Stimulated activated CD4-positive, alpha-beta T cell treated with anti-CD3 and anti-CD28 coated beads, Interleukin-2, amount 100 ng/mL, for 48 hours (primary cell): ENCODE measurements at regions not wholly inside any gene's neighbourhood (a gene's known extent, or its start where the extent isn't known, plus 50 kb on each side); places are given as distances from the start of the nearest gene placed in this dataset.

Experiments
- DNase-seq, 2 donors: peaks; one replicate each; pipeline ENCODE4 v3.0.0-alpha.2; 2020

- DNase-seq = no peak
Measured at GRCh38 chr7:106413446-106413845, 128.7 kb upstream of the NAMPT start.

- DNase-seq = no peak
Measured at GRCh38 chr7:106405697-106406141, 120.9 kb upstream of the NAMPT start.

GRCh38 chr7:106402898-106403297 lies 118.1 kb upstream of the NAMPT start:
- no peak for DNase-seq

GRCh38 chr7:106400923-106401322 lies 116.1 kb upstream of the NAMPT start:
- DNase-seq = no peak

- no peak for DNase-seq
Measured at GRCh38 chr7:106398786-106399185, 114.0 kb upstream of the NAMPT start.

GRCh38 chr7:106397994-106398393 lies 113.2 kb upstream of the NAMPT start:
- no peak for DNase-seq

GRCh38 chr7:106394526-106394925 lies 109.7 kb upstream of the NAMPT start:
- DNase-seq = no peak

GRCh38 chr7:106393564-106394251 lies 108.9 kb upstream of the NAMPT start:
- DNase-seq = no peak

- no peak for DNase-seq
Measured at GRCh38 chr7:106392590-106392989, 107.8 kb upstream of the NAMPT start.

GRCh38 chr7:106392144-106392543 lies 107.4 kb upstream of the NAMPT start:
- DNase-seq = no peak

GRCh38 chr7:106386958-106387357 lies 102.2 kb upstream of the NAMPT start:
- DNase-seq = no peak

- DNase-seq = no peak
Measured at GRCh38 chr7:106384373-106384772, 99.6 kb upstream of the NAMPT start.

- DNase-seq = no peak
Measured at GRCh38 chr7:106382929-106383328, 98.1 kb upstream of the NAMPT start.

GRCh38 chr7:106382129-106382528 lies 97.3 kb upstream of the NAMPT start:
- DNase-seq = no peak

GRCh38 chr7:106381252-106381651 lies 96.5 kb upstream of the NAMPT start:
- no peak for DNase-seq

- no peak for DNase-seq
Measured at GRCh38 chr7:106377847-106378361, 93.1 kb upstream of the NAMPT start.

- DNase-seq = no peak
Measured at GRCh38 chr7:106376026-106376799, 91.4 kb upstream of the NAMPT start.

GRCh38 chr7:106375499-106375898 lies 90.7 kb upstream of the NAMPT start:
- no peak for DNase-seq

- no peak for DNase-seq
Measured at GRCh38 chr7:106374437-106374836, 89.7 kb upstream of the NAMPT start.

GRCh38 chr7:106372595-106373318 lies 88.0 kb upstream of the NAMPT start:
- no peak for DNase-seq

GRCh38 chr7:106372126-106372525 lies 87.3 kb upstream of the NAMPT start:
- DNase-seq = no peak

- no peak for DNase-seq
Measured at GRCh38 chr7:106371629-106372028, 86.8 kb upstream of the NAMPT start.

- no peak for DNase-seq
Measured at GRCh38 chr7:106370542-106370941, 85.8 kb upstream of the NAMPT start.

- DNase-seq = no peak
Measured at GRCh38 chr7:106369816-106370215, 85.0 kb upstream of the NAMPT start.
